Calu3 (cell line): ENCODE measurements at regions not wholly inside any gene's neighbourhood (a gene's known extent, or its start where the extent isn't known, plus 50 kb on each side); places are given as distances from the start of the nearest gene placed in this dataset.

Experiments used
- BruUV-seq: library from RNA; stranded (reverse); fragments of 400-500 nt; replicated peaks from 2 replicates; lab custom pipeline; 2021; lab: Mats Ljungman, UMichigan
- CTCF ChIA-PET: fragments of 300-600 bp; sonication (Branson Sonifier 250); formaldehyde crosslinking; loops from one replicate; lab custom pipeline; 2022; ENCODE audit warnings: antibody characterized with exemption; lab: Charles Lee
- DNase-seq: peaks from one replicate; pipeline ENCODE4 v3.0.0; 2022
- H3K27ac Mint-ChIP-seq: one replicate; pipeline ENCODE4 v1.8.0; 2022; ENCODE audit warnings: mixed read lengths; ENCODE audit not compliant: unreplicated experiment
- H3K27me3 Mint-ChIP-seq: one replicate; pipeline ENCODE4 v1.8.0; 2022; ENCODE audit warnings: mixed read lengths; ENCODE audit not compliant: unreplicated experiment
- H3K36me3 Mint-ChIP-seq: one replicate; pipeline ENCODE4 v1.8.0; 2022; ENCODE audit warnings: mild to moderate bottlenecking, moderate library complexity, mixed read lengths; ENCODE audit not compliant: insufficient read depth, unreplicated experiment
- H3K4me1 Mint-ChIP-seq: one replicate; pipeline ENCODE4 v1.8.0; 2022; ENCODE audit warnings: mild to moderate bottlenecking, low read depth, mixed read lengths; ENCODE audit not compliant: unreplicated experiment
- H3K4me3 Mint-ChIP-seq: one replicate; pipeline ENCODE4 v1.8.0; 2022; ENCODE audit warnings: mild to moderate bottlenecking, low read depth, moderate library complexity, mixed read lengths; ENCODE audit not compliant: unreplicated experiment
- H3K9me3 Mint-ChIP-seq: one replicate; pipeline ENCODE4 v1.8.0; 2022; ENCODE audit warnings: low read depth, mixed read lengths; ENCODE audit not compliant: unreplicated experiment
- CTCF ChIP-seq: fragments of 200-600 bp; IDR thresholded peaks from one replicate; pipeline ENCODE4 v1.8.0; 2022; ENCODE audit warnings: antibody characterized with exemption; ENCODE audit not compliant: unreplicated experiment
- intact Hi-C: fragments of 100-400 bp; cut with micrococcal nuclease; formaldehyde crosslinking; loops from one replicate; pipeline ENCODE4 v1.10.0; 2022; ENCODE audit not compliant: unreplicated experiment

DNA sequence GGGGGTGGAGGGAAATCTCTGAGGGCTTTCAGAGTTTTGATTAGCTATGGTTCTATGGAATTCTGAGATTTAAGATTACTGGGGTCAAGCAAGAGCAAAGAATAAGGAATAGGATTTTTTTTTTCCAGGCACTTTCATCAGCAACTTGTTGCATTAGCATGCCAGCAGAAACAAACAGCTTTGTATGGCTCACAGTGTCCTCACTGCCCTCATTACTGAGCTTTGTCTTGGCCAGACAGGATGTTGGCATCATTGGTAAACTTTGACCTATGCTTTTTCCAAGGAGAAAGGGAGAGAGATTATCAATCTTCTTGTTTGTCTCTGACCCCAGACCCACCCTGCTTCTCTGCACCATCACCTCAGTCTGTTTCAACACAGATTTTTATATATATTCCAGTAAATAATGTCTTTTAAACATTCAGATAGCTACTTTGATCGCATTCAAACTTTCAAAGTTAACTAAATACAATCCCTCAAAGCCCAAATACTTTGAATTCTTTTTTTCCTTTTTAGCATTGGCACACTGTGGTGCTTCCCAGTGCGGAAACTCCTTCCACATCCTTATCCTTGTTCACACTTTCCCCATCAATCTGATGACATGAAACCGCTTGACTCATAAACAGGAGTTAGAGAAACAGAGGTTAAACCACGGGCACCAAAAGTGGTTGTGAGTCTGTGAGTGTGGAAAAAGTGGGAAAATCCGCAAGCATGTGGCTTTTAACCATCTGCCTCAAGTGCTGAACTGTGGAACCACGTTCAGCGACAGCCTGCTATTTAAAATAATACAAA is 282.2 kb upstream of the FAR2 start:
- Mint-ChIP-seq H3K4me3 (no peak overlapping the region), H3K27ac (no peak overlapping the region), H3K4me1 (peaks cover under 1% of the 10 kb centered on the region), H3K27me3 (no peaks in the 10 kb centered on the region), H3K36me3 (no peaks in the 10 kb centered on the region), H3K9me3 (no peaks in the 10 kb centered on the region)
- intact Hi-C loops: loop anchor here (10.0 kb wide), 1 partner anchor 62 kb away; no protein-coding TSS in a partner anchor
- no TSS peak for BruUV-seq
- no peak for TF ChIP-seq CTCF
- CTCF ChIA-PET: no interaction called here
- no peak for DNase-seq

DNA sequence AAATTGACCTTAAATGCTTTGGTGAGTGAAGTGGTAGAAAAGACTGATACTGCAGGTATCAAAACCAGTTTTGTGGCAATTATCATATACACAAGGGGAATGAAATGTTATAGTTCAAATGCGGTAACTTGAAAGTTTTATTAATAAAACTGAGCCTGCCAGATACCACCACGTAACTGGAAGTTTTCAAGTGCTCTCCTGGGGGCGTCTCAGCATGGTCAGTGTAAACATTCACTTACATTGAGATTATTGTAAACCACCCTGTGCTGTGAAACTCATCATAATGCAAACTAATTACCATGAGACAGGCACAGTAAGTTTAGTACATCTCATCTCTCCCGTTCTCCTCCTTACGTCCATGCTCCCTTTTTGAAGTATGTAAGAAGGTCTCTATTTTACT is 280.7 kb upstream of the FAR2 start:
- BruUV-seq: no TSS peak
- no peak overlapping the region for H3K4me3 Mint-ChIP-seq
- CTCF ChIA-PET: no interaction called here
- intact Hi-C loops: loop anchor here (10.0 kb wide), 1 partner anchor 64 kb away; no protein-coding TSS in a partner anchor
- H3K36me3 Mint-ChIP-seq: no peaks in the 10 kb centered on the region
- H3K4me1 Mint-ChIP-seq: peaks cover 11% of the 10 kb centered on the region
- no peaks in the 10 kb centered on the region for H3K9me3 Mint-ChIP-seq
- H3K27ac Mint-ChIP-seq: no peak overlapping the region
- no peaks in the 10 kb centered on the region for H3K27me3 Mint-ChIP-seq
- TF ChIP-seq CTCF: no peak
- no peak for DNase-seq

DNA sequence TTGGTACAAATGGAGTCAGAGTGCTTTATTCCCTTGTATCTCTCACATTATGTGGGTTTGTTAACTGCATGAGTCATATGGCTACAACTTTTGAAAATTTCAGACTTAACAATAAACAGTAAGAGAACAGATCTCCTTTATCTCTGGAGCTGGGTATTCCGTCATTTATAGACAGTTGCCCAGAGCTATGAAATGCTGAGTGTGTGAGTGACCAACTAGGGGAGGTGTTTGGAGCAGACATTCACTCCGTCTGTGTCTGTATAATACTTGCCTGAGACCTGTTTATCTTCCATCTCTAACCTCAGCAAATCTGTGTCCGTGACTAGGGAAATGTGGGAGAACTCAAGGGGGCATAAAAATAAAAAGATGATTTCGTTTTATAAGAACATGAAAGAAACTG is 279.9 kb upstream of the FAR2 start:
- Mint-ChIP-seq H3K9me3 (no peaks in the 10 kb centered on the region), H3K36me3 (no peaks in the 10 kb centered on the region), H3K27ac (no peak overlapping the region), H3K4me1 (peaks cover 11% of the 10 kb centered on the region), H3K27me3 (no peaks in the 10 kb centered on the region), H3K4me3 (no peak overlapping the region)
- no peak for DNase-seq
- no TSS peak for BruUV-seq
- intact Hi-C loops: loop anchor here (10.0 kb wide), 1 partner anchor 64 kb away; no protein-coding TSS in a partner anchor
- no peak for TF ChIP-seq CTCF
- CTCF ChIA-PET: interaction anchor here (0.6 kb wide), 1 partner anchor 612 kb away, joined by 3 read pairs; no protein-coding TSS in a partner anchor

DNA sequence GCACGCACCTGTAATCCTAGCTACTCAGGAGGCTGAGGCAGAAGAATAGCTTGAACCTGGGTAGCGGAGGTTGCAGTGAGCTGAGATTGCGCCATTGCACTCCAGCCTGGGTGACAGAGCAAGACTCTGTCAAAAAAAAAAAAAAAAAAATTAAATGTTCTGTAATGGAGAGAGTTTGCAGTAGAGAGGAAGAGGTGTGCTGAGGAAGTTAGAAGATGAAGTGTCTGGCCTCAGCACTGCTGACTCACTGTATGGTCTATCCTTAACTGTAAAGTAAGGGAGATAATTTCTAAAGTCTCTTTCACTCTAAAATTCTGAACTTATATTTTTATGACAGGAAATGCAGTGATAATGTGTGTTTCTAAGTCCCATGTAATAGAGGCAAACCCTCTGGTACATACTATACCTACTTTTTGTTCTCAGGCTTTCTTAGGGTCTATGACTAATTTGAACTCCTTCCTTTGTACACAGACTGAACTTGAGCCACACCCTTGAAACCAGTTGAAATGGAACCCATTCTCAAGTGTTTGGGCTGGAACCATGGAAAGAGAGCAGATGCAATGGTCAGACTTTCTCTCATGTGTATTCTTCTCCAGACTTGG is 278.1 kb upstream of the FAR2 start:
- CTCF ChIA-PET: interaction anchor here (0.7 kb wide), 1 partner anchor 373 kb away, joined by 3 read pairs; no protein-coding TSS in a partner anchor
- Mint-ChIP-seq H3K9me3 (no peaks in the 10 kb centered on the region), H3K27me3 (no peaks in the 10 kb centered on the region), H3K4me3 (no peak overlapping the region), H3K36me3 (no peaks in the 10 kb centered on the region), H3K27ac (no peak overlapping the region), H3K4me1 (peaks cover 11% of the 10 kb centered on the region)
- BruUV-seq: no TSS peak
- no peak for DNase-seq
- intact Hi-C loops: loop anchor here (5.0 to 10.0 kb wide), 7 partner anchors 46 to 1029 kb away; partner anchors contain the start of gene CCDC91
- TF ChIP-seq CTCF: no peak
